HG03103 (cell line): ENCODE measurements at regions not wholly inside any gene's neighbourhood (a gene's known extent, or its start where the extent isn't known, plus 50 kb on each side); places are given as distances from the start of the nearest gene placed in this dataset.
"Not testable (repeated sequence)": the region's sequence is repeated elsewhere in the genome, so short reads cannot be mapped to it uniquely, and the experiment has no call there.

Experiments
- ATAC-seq: cut with Tn5 transposase; IDR thresholded peaks from one replicate; pipeline ENCODE4 v1.9.1; 2021; ENCODE audit warnings: low read depth; ENCODE audit not compliant: unreplicated experiment

- no peak for ATAC-seq
These were observed 159.5 kb upstream of the POT1 start for GRCh38 chr7:125089171-125089570.

- no peak for ATAC-seq
These were observed 158.9 kb upstream of the POT1 start for GRCh38 chr7:125088555-125088954.

GRCh38 chr7:125085084-125085483 is 155.5 kb upstream of the POT1 start:
- no peak for ATAC-seq

GRCh38 chr7:125084196-125084595 is 154.6 kb upstream of the POT1 start:
- no peak for ATAC-seq

GRCh38 chr7:125074141-125074540 is 144.5 kb upstream of the POT1 start:
- no peak for ATAC-seq

GRCh38 chr7:125065546-125065945 is 135.9 kb upstream of the POT1 start:
- no peak for ATAC-seq

- ATAC-seq, result no peak
These were observed 135.4 kb upstream of the POT1 start for GRCh38 chr7:125065001-125065400.

- peak; percentile 94 for ATAC-seq
These were observed 132.3 kb upstream of the POT1 start for GRCh38 chr7:125061776-125062397.

- not testable (repeated sequence) for ATAC-seq
These were observed 131.6 kb upstream of the POT1 start for GRCh38 chr7:125061083-125061745.

GRCh38 chr7:125059861-125060456 is 130.3 kb upstream of the POT1 start:
- no peak for ATAC-seq

- no peak for ATAC-seq
These were observed 128.3 kb upstream of the POT1 start for GRCh38 chr7:125057963-125058362.

GRCh38 chr7:125055376-125055775 is 125.8 kb upstream of the POT1 start:
- ATAC-seq, result no peak

- ATAC-seq, result no peak
These were observed 117.1 kb upstream of the POT1 start for GRCh38 chr7:125046767-125047166.

GRCh38 chr7:125033506-125033905 is 103.9 kb upstream of the POT1 start:
- ATAC-seq, result no peak

GRCh38 chr7:125032943-125033342 is 103.3 kb upstream of the POT1 start:
- no peak for ATAC-seq

GRCh38 chr7:125030756-125031387 is 101.2 kb upstream of the POT1 start:
- no peak for ATAC-seq

GRCh38 chr7:125025620-125026019 is 96.0 kb upstream of the POT1 start:
- ATAC-seq, result no peak

- no peak for ATAC-seq
These were observed 91.2 kb upstream of the POT1 start for GRCh38 chr7:125020801-125021200.

- ATAC-seq, result no peak
These were observed 80.9 kb upstream of the POT1 start for GRCh38 chr7:125010540-125010939.

GRCh38 chr7:124996778-124997177 is 67.2 kb upstream of the POT1 start:
- ATAC-seq, result no peak

GRCh38 chr7:124992851-124993562 is 63.4 kb upstream of the POT1 start:
- no peak for ATAC-seq
